Ascending aorta (tissue), 2 donors: ENCODE measurements at regions not wholly inside any gene's neighbourhood (a gene's known extent, or its start where the extent isn't known, plus 50 kb on each side); places are given as distances from the start of the nearest gene placed in this dataset.

Source experiments
- DNase-seq, 2 donors: peaks; one replicate each; pipeline ENCODE4 v3.0.0-alpha.2; 2019; ENCODE audit warnings: low spot score in 2 of 2
- H3K27ac ChIP-seq, 2 donors: fragments of 200-600 bp; sonication (generic); one replicate each; pipeline ENCODE4 v1.5.1; 2016 to 2017; ENCODE audit warnings: mild to moderate bottlenecking in 1 of 2
- H3K27me3 ChIP-seq: fragments of 200-600 bp; sonication (generic); one replicate; pipeline ENCODE4 v1.5.1; 2017
- H3K36me3 ChIP-seq, 2 donors: fragments of 200-600 bp; sonication (generic); one replicate each; pipeline ENCODE4 v1.5.1; 2016
- H3K4me1 ChIP-seq, 2 donors: fragments of 200-600 bp; sonication (generic); one replicate each; pipeline ENCODE4 v1.5.1; 2016 to 2017; ENCODE audit warnings: mild to moderate bottlenecking in 1 of 2
- H3K4me3 ChIP-seq, 2 donors: fragments of 200-600 bp; sonication (generic); one replicate each; pipeline ENCODE4 v1.5.1; 2016 to 2017; ENCODE audit warnings: mild to moderate bottlenecking in 1 of 2
- H3K9me3 ChIP-seq, 2 donors: fragments of 200-600 bp; sonication (generic); one replicate each; pipeline ENCODE4 v1.5.1; 2016
- intact Hi-C: fragments of 100-400 bp; cut with DNase I; formaldehyde crosslinking; loops from one replicate; pipeline ENCODE4 v1.15.1; 2023
- TF ChIP-seq, protein P1 (sequence below), 3 experiments: fragments of 200-600 bp in 2 of 3; fragments of 450-650 bp in 1 of 3; sonication (generic) in 2 of 3; IDR thresholded peaks; one replicate each; pipeline ENCODE4 v1.5.1; 2016 to 2019; ENCODE audit warnings: antibody characterized with exemption in 3 of 3, mild to moderate bottlenecking in 1 of 3, moderate library complexity in 1 of 3

DNA sequence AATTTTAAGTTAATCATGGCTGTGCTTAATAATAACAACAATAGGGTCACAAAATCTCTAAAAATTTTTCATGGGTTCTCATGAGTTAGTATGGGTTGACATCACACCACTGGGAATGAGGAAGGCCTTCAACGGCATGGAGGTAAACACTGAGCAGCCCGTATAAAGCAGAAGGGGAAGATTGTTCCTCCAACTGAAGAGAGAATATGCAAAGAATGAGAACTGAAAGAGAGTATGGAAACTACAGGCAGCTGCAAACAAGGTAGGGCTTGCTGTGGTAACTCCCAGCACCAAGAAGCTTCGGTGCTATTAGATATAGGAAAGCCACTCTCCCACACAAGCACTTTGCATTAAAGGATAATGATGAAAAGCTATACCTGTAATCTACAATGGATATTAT is 1242.3 kb upstream of the CELF4 start:
- TF ChIP-seq, protein P1, sequence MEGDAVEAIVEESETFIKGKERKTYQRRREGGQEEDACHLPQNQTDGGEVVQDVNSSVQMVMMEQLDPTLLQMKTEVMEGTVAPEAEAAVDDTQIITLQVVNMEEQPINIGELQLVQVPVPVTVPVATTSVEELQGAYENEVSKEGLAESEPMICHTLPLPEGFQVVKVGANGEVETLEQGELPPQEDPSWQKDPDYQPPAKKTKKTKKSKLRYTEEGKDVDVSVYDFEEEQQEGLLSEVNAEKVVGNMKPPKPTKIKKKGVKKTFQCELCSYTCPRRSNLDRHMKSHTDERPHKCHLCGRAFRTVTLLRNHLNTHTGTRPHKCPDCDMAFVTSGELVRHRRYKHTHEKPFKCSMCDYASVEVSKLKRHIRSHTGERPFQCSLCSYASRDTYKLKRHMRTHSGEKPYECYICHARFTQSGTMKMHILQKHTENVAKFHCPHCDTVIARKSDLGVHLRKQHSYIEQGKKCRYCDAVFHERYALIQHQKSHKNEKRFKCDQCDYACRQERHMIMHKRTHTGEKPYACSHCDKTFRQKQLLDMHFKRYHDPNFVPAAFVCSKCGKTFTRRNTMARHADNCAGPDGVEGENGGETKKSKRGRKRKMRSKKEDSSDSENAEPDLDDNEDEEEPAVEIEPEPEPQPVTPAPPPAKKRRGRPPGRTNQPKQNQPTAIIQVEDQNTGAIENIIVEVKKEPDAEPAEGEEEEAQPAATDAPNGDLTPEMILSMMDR (IDR thresholded peaks at IDR 0.05) = no peak
- Histone ChIP-seq H3K36me3 (no peaks in the 10 kb centered on the region), H3K9me3 (no peaks in the 10 kb centered on the region), H3K4me3 (no peak overlapping the region), H3K4me1 (no peaks in the 10 kb centered on the region), H3K27me3 (no peaks in the 10 kb centered on the region), H3K27ac (no peak overlapping the region)
- no peak for DNase-seq
- intact Hi-C loops = no loop called here

DNA sequence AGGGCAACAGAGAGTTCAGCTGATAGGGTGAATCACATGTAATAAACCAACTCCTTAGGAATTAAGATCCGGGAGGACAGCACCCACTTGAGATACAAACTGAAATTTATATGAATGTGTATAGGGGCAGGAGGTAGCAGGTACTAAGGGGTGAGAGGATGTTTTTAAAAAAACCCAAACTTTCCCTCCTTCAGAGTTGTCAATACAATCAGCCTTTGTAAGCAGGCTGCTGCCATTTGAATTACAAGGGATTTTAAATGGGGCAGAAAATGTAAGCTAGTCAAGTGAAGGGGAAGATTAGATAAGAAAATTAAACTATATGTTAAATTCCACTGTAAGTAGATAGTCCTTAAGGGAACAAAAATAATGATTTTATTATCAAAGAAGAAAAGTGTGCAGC is 1239.7 kb upstream of the CELF4 start:
- TF ChIP-seq, protein P1 (IDR thresholded peaks at IDR 0.05) = no peak
- DNase-seq = no peak
- no peaks in the 10 kb centered on the region for H3K36me3 ChIP-seq
- no peaks in the 10 kb centered on the region for H3K4me1 ChIP-seq
- H3K27me3 ChIP-seq = no peaks in the 10 kb centered on the region
- intact Hi-C loops = no loop called here
- H3K9me3 ChIP-seq = no peaks in the 10 kb centered on the region
- H3K4me3 ChIP-seq = no peak overlapping the region
- H3K27ac ChIP-seq = no peak overlapping the region

DNA sequence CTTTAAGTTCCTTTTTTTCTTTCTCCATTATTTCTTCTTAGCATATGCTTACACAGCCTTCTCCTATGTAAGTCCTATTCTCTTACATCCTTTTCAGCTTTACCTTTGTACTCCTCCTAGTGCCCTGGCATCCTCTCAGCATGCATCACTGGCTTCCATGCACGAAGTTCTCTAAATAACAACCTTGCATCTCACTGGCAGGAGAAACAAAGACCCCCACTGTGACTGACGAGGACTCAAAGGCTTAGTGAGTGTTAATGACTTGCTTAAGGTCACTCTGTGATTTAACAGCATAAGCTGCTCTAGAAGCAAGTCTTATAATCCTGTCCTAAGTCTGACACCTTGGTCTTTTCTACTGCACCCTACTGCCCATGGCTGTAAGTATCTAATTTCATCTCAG is 1236.0 kb upstream of the CELF4 start:
- intact Hi-C loops = no loop called here
- Histone ChIP-seq H3K27ac (no peak overlapping the region), H3K36me3 (no peaks in the 10 kb centered on the region), H3K9me3 (no peaks in the 10 kb centered on the region), H3K4me3 (no peak overlapping the region), H3K4me1 (no peaks in the 10 kb centered on the region), H3K27me3 (no peaks in the 10 kb centered on the region)
- no peak for DNase-seq
- TF ChIP-seq, protein P1 (IDR thresholded peaks at IDR 0.05) = no peak

DNA sequence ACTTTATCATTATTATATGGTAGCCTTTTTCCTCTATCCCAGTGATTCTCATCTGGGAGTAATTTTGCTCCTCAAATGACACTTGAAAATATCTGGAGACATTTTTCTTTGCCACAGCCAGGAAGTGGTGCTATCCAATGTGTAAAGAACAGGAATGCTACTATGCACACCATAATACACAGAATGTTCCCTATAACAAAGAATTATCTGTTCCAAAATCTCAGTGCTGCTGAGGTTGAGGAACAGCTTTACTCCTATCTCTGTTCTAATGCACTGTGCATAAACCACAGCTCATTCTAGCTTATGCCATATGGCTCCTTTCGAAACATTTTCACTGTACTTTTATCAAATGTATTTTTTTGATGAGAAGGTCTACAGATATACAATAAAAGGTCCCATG is 1231.2 kb upstream of the CELF4 start:
- no peaks in the 10 kb centered on the region for H3K36me3 ChIP-seq
- intact Hi-C loops = no loop called here
- no peak for DNase-seq
- no peaks in the 10 kb centered on the region for H3K27me3 ChIP-seq
- TF ChIP-seq, protein P1 (IDR thresholded peaks at IDR 0.05) = no peak
- H3K4me3 ChIP-seq = no peak overlapping the region
- no peak overlapping the region for H3K27ac ChIP-seq
- no peaks in the 10 kb centered on the region for H3K9me3 ChIP-seq
- H3K4me1 ChIP-seq = no peaks in the 10 kb centered on the region

DNA sequence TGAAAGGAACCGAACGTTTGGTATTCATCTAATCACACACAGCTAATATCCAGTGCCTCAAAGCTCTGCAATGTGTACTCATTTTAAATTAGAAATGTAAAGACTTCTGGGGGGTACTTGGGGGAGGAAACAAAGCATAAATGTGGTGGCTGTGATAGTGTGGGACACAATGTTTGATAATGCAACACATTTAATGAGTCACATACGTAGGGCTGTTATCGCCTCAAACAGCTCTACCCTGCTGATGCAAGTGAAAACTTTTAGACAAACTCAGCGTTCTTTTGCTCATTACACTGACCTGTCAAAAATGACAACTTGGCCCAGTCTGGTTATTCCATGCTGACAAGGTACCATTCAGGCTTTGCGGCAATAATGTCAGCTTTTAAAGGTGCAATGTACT is 1227.1 kb upstream of the CELF4 start:
- no peaks in the 10 kb centered on the region for H3K27me3 ChIP-seq
- intact Hi-C loops = no loop called here
- H3K27ac ChIP-seq = no peak overlapping the region
- no peak overlapping the region for H3K4me3 ChIP-seq
- no peaks in the 10 kb centered on the region for H3K9me3 ChIP-seq
- DNase-seq = no peak
- no peaks in the 10 kb centered on the region for H3K4me1 ChIP-seq
- TF ChIP-seq, protein P1 (IDR thresholded peaks at IDR 0.05) = no peak
- H3K36me3 ChIP-seq = no peaks in the 10 kb centered on the region

DNA sequence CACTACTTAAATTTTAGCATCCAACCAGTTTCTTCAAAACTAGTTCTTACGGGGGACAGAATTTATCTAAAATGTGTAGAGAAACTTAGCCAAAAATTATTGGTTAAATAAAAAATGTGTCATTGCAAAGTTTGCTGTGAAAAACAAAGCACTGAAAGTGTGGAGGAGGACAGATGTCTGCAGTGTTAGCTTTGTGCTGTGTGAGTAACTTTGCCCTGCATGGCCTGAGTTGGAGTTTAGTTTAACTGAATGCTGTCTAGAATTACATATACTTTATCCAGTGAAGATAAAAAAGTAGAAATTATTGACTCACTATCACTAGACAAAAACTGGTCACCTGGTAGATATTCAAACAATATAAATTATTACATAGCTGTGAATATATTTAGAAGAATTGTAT is 1225.2 kb upstream of the CELF4 start:
- no peaks in the 10 kb centered on the region for H3K9me3 ChIP-seq
- intact Hi-C loops = no loop called here
- no peak overlapping the region for H3K4me3 ChIP-seq
- H3K27ac ChIP-seq = no peak overlapping the region
- H3K36me3 ChIP-seq = no peaks in the 10 kb centered on the region
- no peak for DNase-seq
- TF ChIP-seq, protein P1 (IDR thresholded peaks at IDR 0.05) = no peak
- H3K4me1 ChIP-seq = no peaks in the 10 kb centered on the region
- no peaks in the 10 kb centered on the region for H3K27me3 ChIP-seq
